Retina (tissue), 1 donor: ENCODE measurements at regions not wholly inside any gene's neighbourhood (a gene's known extent, or its start where the extent isn't known, plus 50 kb on each side); places are given as distances from the start of the nearest gene placed in this dataset.
A peak's percentile ranks its signal among the peaks of the same experiment; 100 is the strongest.
"Not testable (repeated sequence)": the region's sequence is repeated elsewhere in the genome, so short reads cannot be mapped to it uniquely, and the experiment has no call there.

Source experiments
- DNase-seq: peaks from one replicate; pipeline ENCODE4 v3.0.0-alpha.2; 2016

GRCh38 chr1:189152685-189153084 lies 1325.0 kb downstream of the BRINP3 start:
- no peak for DNase-seq

- DNase-seq, result no peak
Measured at GRCh38 chr1:189158155-189158554, 1319.5 kb downstream of the BRINP3 start.

- no peak for DNase-seq
Measured at GRCh38 chr1:189175889-189176288, 1301.8 kb downstream of the BRINP3 start.

GRCh38 chr1:189180057-189180456 lies 1297.6 kb downstream of the BRINP3 start:
- DNase-seq, result no peak

GRCh38 chr1:189185097-189185496 lies 1292.6 kb downstream of the BRINP3 start:
- DNase-seq, result no peak

- no peak for DNase-seq
Measured at GRCh38 chr1:189192741-189193520, 1284.7 kb downstream of the BRINP3 start.

GRCh38 chr1:189205863-189206262 lies 1271.8 kb downstream of the BRINP3 start:
- peak; percentile 3 for DNase-seq

GRCh38 chr1:189206617-189207016 lies 1271.0 kb downstream of the BRINP3 start:
- DNase-seq, result no peak

- no peak for DNase-seq
Measured at GRCh38 chr1:189211742-189212141, 1265.9 kb downstream of the BRINP3 start.

- DNase-seq, result no peak
Measured at GRCh38 chr1:189212606-189213005, 1265.1 kb downstream of the BRINP3 start.

- peak; percentile 4 for DNase-seq
Measured at GRCh38 chr1:189216886-189217285, 1260.8 kb downstream of the BRINP3 start.

GRCh38 chr1:189217646-189218045 lies 1260.0 kb downstream of the BRINP3 start:
- no peak for DNase-seq

- no peak for DNase-seq
Measured at GRCh38 chr1:189220750-189221149, 1256.9 kb downstream of the BRINP3 start.

GRCh38 chr1:189225794-189226145 lies 1251.9 kb downstream of the BRINP3 start:
- DNase-seq, result not testable (repeated sequence)

GRCh38 chr1:189226779-189227178 lies 1250.9 kb downstream of the BRINP3 start:
- DNase-seq, result no peak

- DNase-seq, result no peak
Measured at GRCh38 chr1:189237008-189237407, 1240.7 kb downstream of the BRINP3 start.

- no peak for DNase-seq
Measured at GRCh38 chr1:189253601-189254350, 1223.9 kb downstream of the BRINP3 start.

- DNase-seq, result not testable (repeated sequence)
Measured at GRCh38 chr1:189261128-189261527, 1216.5 kb downstream of the BRINP3 start.

- no peak for DNase-seq
Measured at GRCh38 chr1:189269011-189269410, 1208.7 kb downstream of the BRINP3 start.

GRCh38 chr1:189274267-189274666 lies 1203.4 kb downstream of the BRINP3 start:
- no peak for DNase-seq

- DNase-seq, result no peak
Measured at GRCh38 chr1:189275796-189276195, 1201.9 kb downstream of the BRINP3 start.

- DNase-seq, result no peak
Measured at GRCh38 chr1:189289346-189289745, 1188.3 kb downstream of the BRINP3 start.

- no peak for DNase-seq
Measured at GRCh38 chr1:189301235-189301634, 1176.4 kb downstream of the BRINP3 start.

- no peak for DNase-seq
Measured at GRCh38 chr1:189305279-189305678, 1172.4 kb downstream of the BRINP3 start.
